B cell (primary cell): ENCODE measurements at regions not wholly inside any gene's neighbourhood (a gene's known extent, or its start where the extent isn't known, plus 50 kb on each side); places are given as distances from the start of the nearest gene placed in this dataset.
"Not testable (repeated sequence)": the region's sequence is repeated elsewhere in the genome, so short reads cannot be mapped to it uniquely, and the experiment has no call there.

Experiments
- ATAC-seq: fragments of 200-7000 bp; cut with Tn5 transposase; one replicate; pipeline ENCODE4 v1.10.0; 2021; ENCODE audit warnings: low read depth, mild to moderate bottlenecking, moderate number of reproducible peaks, moderate library complexity
- CTCF ChIA-PET: fragments of 350-600 bp; sonication (Branson Sonifier 250); formaldehyde crosslinking; loops from one replicate; lab custom pipeline; 2021; ENCODE audit warnings: antibody characterized with exemption, inconsistent platforms; lab: Charles Lee
- POLR2A ChIA-PET: fragments of 350-600 bp; sonication (Branson Sonifier 250); formaldehyde crosslinking; loops from one replicate; lab custom pipeline; 2021; ENCODE audit warnings: antibody characterized with exemption; lab: Charles Lee
- DNase-seq: peaks from one replicate; pipeline ENCODE4 v3.0.0; 2013
- H2AFZ ChIP-seq: 2 replicates; pipeline ENCODE4 v1.6.1; 2012; ENCODE audit warnings: mild to moderate bottlenecking, low read depth, low read length; ENCODE audit not compliant: insufficient read depth, poor library complexity, severe bottlenecking
- H3K27ac ChIP-seq, 2 donors: 1 replicate in 1 of 2; 2 replicates in 1 of 2; pipeline ENCODE4 v1.5.1; 2012 to 2013; ENCODE audit warnings: low read length in 2 of 2, mild to moderate bottlenecking in 2 of 2, moderate library complexity in 1 of 2
- H3K27me3 ChIP-seq, 4 experiments: fragments of 200-600 bp in 1 of 4; sonication (generic) in 1 of 4; replicated peaks in 1 of 4; 1 replicate in 2 of 4; 2 replicates in 2 of 4; pipeline versions ENCODE4 v1.6.1 to v1.7.0; 2013 to 2016; ENCODE audit warnings: low read length in 3 of 4, mild to moderate bottlenecking in 2 of 4, mixed read lengths in 1 of 4, moderate library complexity in 1 of 4; ENCODE audit not compliant: insufficient read depth in 4 of 4, control insufficient read depth in 3 of 4; ENCODE audit errors: control extremely low read depth in 1 of 4
- H3K36me3 ChIP-seq, 2 experiments: replicated peaks in 1 of 2; 1 replicate in 1 of 2; 2 replicates in 1 of 2; pipeline versions ENCODE4 v1.6.1 to v1.7.1; 2013; ENCODE audit warnings: low read length in 1 of 2; ENCODE audit not compliant: insufficient read depth in 2 of 2, control insufficient read depth in 1 of 2; ENCODE audit errors: control extremely low read depth in 1 of 2, extremely low read depth in 1 of 2
- H3K4me1 ChIP-seq, 2 donors: fragments of 200-600 bp in 1 of 2; sonication (generic) in 1 of 2; 1 replicate in 1 of 2; 2 replicates in 1 of 2; pipeline versions ENCODE4 v1.5.1 to v1.6.1; 2013 to 2017; ENCODE audit warnings: low read length in 2 of 2; ENCODE audit not compliant: control insufficient read depth in 2 of 2, insufficient read depth in 2 of 2
- H3K4me2 ChIP-seq: replicated peaks from 2 replicates; pipeline ENCODE3; 2012; ENCODE audit warnings: mild to moderate bottlenecking, low read depth, low read length; ENCODE audit not compliant: poor library complexity, severe bottlenecking
- H3K4me3 ChIP-seq, 5 experiments: fragments of 200-600 bp in 1 of 5; sonication (generic) in 1 of 5; 1 replicate in 3 of 5; 2 replicates in 2 of 5; pipeline versions ENCODE4 v1.5.1 to v1.7.0; 2011 to 2016; ENCODE audit warnings: low read length in 4 of 5, mild to moderate bottlenecking in 4 of 5, low read depth in 2 of 5, control low read depth in 1 of 5, moderate library complexity in 1 of 5; ENCODE audit not compliant: insufficient read depth in 1 of 5; ENCODE audit errors: control extremely low read depth in 1 of 5, extremely low read depth in 1 of 5
- H3K79me2 ChIP-seq: fragments of 200-600 bp; sonication (generic); one replicate; pipeline ENCODE4 v1.6.0; 2016; ENCODE audit warnings: low read length; ENCODE audit not compliant: control insufficient read depth, insufficient read depth
- H3K9ac ChIP-seq: fragments of 200-600 bp; sonication (generic); 2 replicates; pipeline ENCODE4 v1.6.1; 2017; ENCODE audit warnings: mild to moderate bottlenecking, low read length, moderate library complexity
- H3K9me3 ChIP-seq, 3 donors: one replicate each; pipeline versions ENCODE4 v1.6.1 to v1.7.1; 2013; ENCODE audit warnings: low read length in 2 of 3; ENCODE audit not compliant: control insufficient read depth in 2 of 3, insufficient read depth in 1 of 3; ENCODE audit errors: control extremely low read depth in 1 of 3
- H4K20me1 ChIP-seq: 2 replicates; pipeline ENCODE4 v1.6.0; 2012; ENCODE audit warnings: mild to moderate bottlenecking, low read length; ENCODE audit not compliant: insufficient read depth, control insufficient read depth, poor library complexity, severe bottlenecking
- H3K27ac Mint-ChIP-seq: one replicate; pipeline ENCODE4 v1.8.0; 2021; ENCODE audit warnings: mixed read lengths
- H3K27me3 Mint-ChIP-seq: one replicate; pipeline ENCODE4 v1.8.0; 2021; ENCODE audit warnings: mixed read lengths
- H3K4me1 Mint-ChIP-seq: one replicate; pipeline ENCODE4 v1.8.0; 2021; ENCODE audit warnings: mixed read lengths
- H3K4me3 Mint-ChIP-seq: one replicate; pipeline ENCODE4 v1.8.0; 2021; ENCODE audit warnings: mixed read lengths
- H3K9me3 Mint-ChIP-seq: one replicate; pipeline ENCODE4 v1.8.0; 2022; ENCODE audit warnings: mixed read lengths; ENCODE audit not compliant: insufficient read depth
- EZH2 ChIP-seq: IDR thresholded peaks from 2 replicates; pipeline ENCODE4 v1.6.1; 2012; ENCODE audit warnings: borderline replicate concordance, low read depth, mild to moderate bottlenecking, moderate library complexity, low read length; ENCODE audit not compliant: insufficient read depth, poor library complexity, severe bottlenecking
- WGBS: methylation state at CpG from one replicate; pipeline ENCODE4 v1.1.5; 2013; ENCODE audit warnings: missing lambda C conversion rate; ENCODE audit not compliant: insufficient coverage; 5-methylcytosine and 5-hydroxymethylcytosine counted together
- intact Hi-C: fragments of 100-400 bp; cut with micrococcal nuclease; formaldehyde crosslinking; loops from one replicate; pipeline ENCODE4 v1.10.0; 2022
- TF ChIP-seq, protein P1 (sequence below): fragments of 200-600 bp; IDR thresholded peaks from one replicate; pipeline ENCODE4 v1.8.0; 2022; ENCODE audit warnings: antibody characterized with exemption, mild to moderate bottlenecking

DNA sequence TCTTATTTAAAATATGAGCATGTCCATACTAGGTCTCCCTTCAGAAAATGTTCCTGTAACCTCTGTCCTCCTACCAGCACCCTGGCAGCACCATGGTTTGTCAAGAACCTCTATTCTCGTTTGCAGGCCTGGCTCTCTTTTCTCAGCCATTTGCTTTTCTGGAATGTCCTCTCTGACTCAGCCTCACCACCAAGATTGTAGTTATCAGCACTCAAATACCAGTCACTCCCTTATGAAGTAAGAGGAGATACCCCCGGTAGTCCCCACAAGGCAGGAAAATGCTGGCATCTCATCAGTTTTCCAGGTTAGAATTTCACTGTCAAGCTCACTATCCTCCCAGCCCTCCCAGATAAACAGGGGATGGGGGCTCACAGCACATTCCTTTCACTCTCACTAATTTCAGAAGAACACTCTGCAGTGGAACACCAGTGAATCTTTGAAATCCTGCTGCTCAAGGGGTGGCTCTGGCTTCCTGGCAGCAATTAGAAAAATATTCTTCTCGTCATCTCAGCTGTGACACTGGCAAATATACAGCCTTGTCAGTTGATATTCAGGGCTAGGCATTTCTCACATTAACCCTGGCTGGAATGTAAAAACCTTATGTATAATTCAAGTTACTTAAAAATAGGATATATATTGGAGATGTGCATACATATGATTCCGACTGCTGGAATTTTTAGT is 129.2 kb downstream of the TBX18 start:
- Histone ChIP-seq H3K9me3 (no peaks in the 10 kb centered on the region), H4K20me1 (no peaks in the 10 kb centered on the region), H3K4me3 (no peak overlapping the region), H3K27ac (no peak overlapping the region), H3K9ac (no peak overlapping the region), H3K4me1 (no peaks in the 10 kb centered on the region), H3K79me2 (no peaks in the 10 kb centered on the region), H3K27me3 (no peaks in the 10 kb centered on the region), H2AFZ (no peak overlapping the region), H3K4me2 (no peak overlapping the region), H3K36me3 (no peaks in the 10 kb centered on the region)
- POLR2A ChIA-PET = no interaction called here
- TF ChIP-seq, protein P1, sequence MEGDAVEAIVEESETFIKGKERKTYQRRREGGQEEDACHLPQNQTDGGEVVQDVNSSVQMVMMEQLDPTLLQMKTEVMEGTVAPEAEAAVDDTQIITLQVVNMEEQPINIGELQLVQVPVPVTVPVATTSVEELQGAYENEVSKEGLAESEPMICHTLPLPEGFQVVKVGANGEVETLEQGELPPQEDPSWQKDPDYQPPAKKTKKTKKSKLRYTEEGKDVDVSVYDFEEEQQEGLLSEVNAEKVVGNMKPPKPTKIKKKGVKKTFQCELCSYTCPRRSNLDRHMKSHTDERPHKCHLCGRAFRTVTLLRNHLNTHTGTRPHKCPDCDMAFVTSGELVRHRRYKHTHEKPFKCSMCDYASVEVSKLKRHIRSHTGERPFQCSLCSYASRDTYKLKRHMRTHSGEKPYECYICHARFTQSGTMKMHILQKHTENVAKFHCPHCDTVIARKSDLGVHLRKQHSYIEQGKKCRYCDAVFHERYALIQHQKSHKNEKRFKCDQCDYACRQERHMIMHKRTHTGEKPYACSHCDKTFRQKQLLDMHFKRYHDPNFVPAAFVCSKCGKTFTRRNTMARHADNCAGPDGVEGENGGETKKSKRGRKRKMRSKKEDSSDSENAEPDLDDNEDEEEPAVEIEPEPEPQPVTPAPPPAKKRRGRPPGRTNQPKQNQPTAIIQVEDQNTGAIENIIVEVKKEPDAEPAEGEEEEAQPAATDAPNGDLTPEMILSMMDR = no peak
- TF ChIP-seq EZH2 = no peak
- no peak overlapping the region for H3K27ac Mint-ChIP-seq
- no peak for DNase-seq
- CTCF ChIA-PET = no interaction called here
- intact Hi-C loops = no loop called here
- 70% methylated on average over 2 of the region's 4 CpGs for WGBS
- H3K4me3 Mint-ChIP-seq = no peak overlapping the region
- H3K9me3 Mint-ChIP-seq = peaks cover 3% of the 10 kb centered on the region
- no peaks in the 10 kb centered on the region for H3K4me1 Mint-ChIP-seq
- H3K27me3 Mint-ChIP-seq = no peaks in the 10 kb centered on the region
- ATAC-seq = no peak

DNA sequence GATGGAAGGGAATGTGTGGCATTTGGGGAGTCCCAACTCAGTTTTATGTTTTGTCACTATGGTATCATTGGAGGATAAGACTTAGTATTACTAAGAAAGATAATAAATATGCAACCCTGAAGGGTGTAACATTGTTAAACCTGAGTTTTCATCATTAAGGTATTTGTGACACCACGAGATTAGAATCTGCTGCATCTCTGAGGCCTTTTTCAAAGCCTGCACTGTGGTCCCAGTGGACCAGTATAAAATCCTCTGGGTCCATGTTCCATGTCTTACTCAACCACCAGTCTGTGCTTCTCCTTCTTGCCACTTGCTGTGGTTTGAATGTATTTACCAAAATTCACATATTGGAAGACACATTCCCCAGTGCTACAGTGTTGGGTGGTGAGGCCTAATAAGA is 130.6 kb downstream of the TBX18 start:
- Mint-ChIP-seq H3K4me3 (no peak overlapping the region), H3K4me1 (no peaks in the 10 kb centered on the region), H3K27ac (no peak overlapping the region), H3K9me3 (peaks cover 3% of the 10 kb centered on the region), H3K27me3 (no peaks in the 10 kb centered on the region)
- intact Hi-C loops = no loop called here
- ATAC-seq = no peak
- no peaks in the 10 kb centered on the region for H4K20me1 ChIP-seq
- no peak overlapping the region for H2AFZ ChIP-seq
- H3K4me1 ChIP-seq = no peaks in the 10 kb centered on the region
- ChIA-PET CTCF (no interaction called here), POLR2A (no interaction called here)
- TF ChIP-seq, protein P1 = no peak
- TF ChIP-seq EZH2 = no peak
- H3K4me3 ChIP-seq = no peak overlapping the region
- H3K9me3 ChIP-seq = no peaks in the 10 kb centered on the region
- H3K79me2 ChIP-seq = no peaks in the 10 kb centered on the region
- H3K27ac ChIP-seq = no peak overlapping the region
- no peaks in the 10 kb centered on the region for H3K27me3 ChIP-seq
- DNase-seq = no peak
- WGBS = 80% methylated on average over 1 of the region's 1 CpG
- no peak overlapping the region for H3K4me2 ChIP-seq
- no peaks in the 10 kb centered on the region for H3K36me3 ChIP-seq
- no peak overlapping the region for H3K9ac ChIP-seq

DNA sequence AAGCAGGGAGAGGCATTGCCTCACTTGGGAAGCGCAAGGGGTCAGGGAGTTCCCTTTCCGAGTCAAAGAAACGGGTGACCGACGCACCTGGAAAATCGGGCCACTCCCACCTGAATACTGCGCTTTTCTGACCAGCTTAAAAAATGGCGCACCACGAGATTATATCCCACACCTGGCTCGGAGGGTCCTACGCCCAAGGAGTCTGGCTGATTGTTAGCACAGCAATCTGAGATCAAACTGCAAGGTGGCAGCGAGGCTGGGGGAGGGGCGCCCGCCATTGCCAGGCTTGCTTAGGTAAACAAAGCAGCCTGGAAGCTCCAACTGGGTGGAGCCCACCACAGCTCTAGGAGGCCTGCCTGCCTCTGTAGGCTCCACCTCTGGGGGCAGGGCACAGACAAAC is 137.9 kb downstream of the TBX18 start:
- H3K9ac ChIP-seq, H3K27me3 ChIP-seq, intact Hi-C loops, DNase-seq, H3K36me3 ChIP-seq, H3K79me2 ChIP-seq, H3K27me3 Mint-ChIP-seq, H3K4me1 Mint-ChIP-seq, H3K9me3 ChIP-seq, H3K4me2 ChIP-seq, POLR2A ChIA-PET, H3K27ac ChIP-seq, ATAC-seq, CTCF ChIA-PET, H3K4me3 Mint-ChIP-seq, H3K27ac Mint-ChIP-seq, H3K4me3 ChIP-seq, H4K20me1 ChIP-seq, H3K9me3 Mint-ChIP-seq, H3K4me1 ChIP-seq, H2AFZ ChIP-seq: not testable (repeated sequence)
- 98% methylated on average over 8 of the region's 14 CpGs for WGBS
